ENCODE measurements at regions not wholly inside any gene's neighbourhood (a gene's known extent, or its start where the extent isn't known, plus 50 kb on each side); places are given as distances from the start of the nearest gene placed in this dataset.

- no peak for TF ChIP-seq EZH2 (IDR thresholded peaks at IDR 0.05)
- TF ChIP-seq POLR2AphosphoS5 (IDR thresholded peaks at IDR 0.05; ENCODE audit: borderline replicate concordance, low read depth, low read length) = no peak
- TF ChIP-seq FOXP2 (optimal IDR thresholded peaks at IDR 0.05; ENCODE audit: control extremely low read depth, extremely low read length, insufficient read depth) = no peak
Observed at GRCh38 chr20:40925829-40926510, 102.7 kb upstream of the TOP1 start.
